ENCODE measurements at regions not wholly inside any gene's neighbourhood (a gene's known extent, or its start where the extent isn't known, plus 50 kb on each side); places are given as distances from the start of the nearest gene placed in this dataset.

GRCh38 chr5:164577742-164578141 lies 1072.3 kb downstream of the MAT2B start:
- no peak for TF ChIP-seq CTCF (conservative IDR thresholded peaks at IDR 0.05; ENCODE audit: low read length)
- no peak for TF ChIP-seq EZH2phosphoT487 (IDR thresholded peaks at IDR 0.05; ENCODE audit: borderline replicate concordance, low read depth, low read length)
